Nephron (organoid): ENCODE measurements at regions not wholly inside any gene's neighbourhood (a gene's known extent, or its start where the extent isn't known, plus 50 kb on each side); places are given as distances from the start of the nearest gene placed in this dataset.

Source experiments
- H3K27ac Mint-ChIP-seq, 3 experiments: 2 replicates each; pipeline ENCODE4 v1.8.0; 2020; ENCODE audit warnings: mixed read lengths in 3 of 3, mild to moderate bottlenecking in 2 of 3, moderate library complexity in 1 of 3
- H3K27me3 Mint-ChIP-seq: 2 replicates; pipeline ENCODE4 v1.8.0; 2021; ENCODE audit warnings: low read depth, mild to moderate bottlenecking, moderate library complexity, mixed read lengths
- H3K36me3 Mint-ChIP-seq: 2 replicates; pipeline ENCODE4 v1.8.0; 2020; ENCODE audit warnings: low read depth, mixed read lengths
- H3K4me1 Mint-ChIP-seq: 2 replicates; pipeline ENCODE4 v1.8.0; 2020; ENCODE audit warnings: mixed read lengths
- H3K4me3 Mint-ChIP-seq, 3 experiments: 2 replicates each; pipeline ENCODE4 v1.8.0; 2020; ENCODE audit warnings: mild to moderate bottlenecking in 3 of 3, mixed read lengths in 3 of 3, moderate library complexity in 2 of 3
- H3K9me3 Mint-ChIP-seq: 2 replicates; pipeline ENCODE4 v1.8.0; 2020; ENCODE audit warnings: mixed read lengths
- CTCF ChIP-seq, 3 experiments: fragments of 200-600 bp; sonication (generic); IDR thresholded peaks; one replicate each; pipeline ENCODE4 v1.5.0; 2021; ENCODE audit warnings: antibody characterized with exemption in 3 of 3; ENCODE audit not compliant: unreplicated experiment in 3 of 3

- Mint-ChIP-seq H3K36me3 (no peaks in the 10 kb centered on the region), H3K9me3 (peaks cover 15% of the 10 kb centered on the region)
- TF ChIP-seq CTCF (IDR thresholded peaks at IDR 0.05; ENCODE audit: unreplicated experiment in 3 of 3) = no peak
Observed at GRCh38 chr11:69393178-69393832, 88.2 kb upstream of the LINC01488 start.

GRCh38 chr11:69393865-69394233 is 87.6 kb upstream of the LINC01488 start:
- peaks cover 13% of the 10 kb centered on the region for H3K4me1 Mint-ChIP-seq

More at GRCh38 chr11:69393178-69393832, 88.2 kb upstream of the LINC01488 start:
- H3K27me3 Mint-ChIP-seq = peaks cover 18% of the 10 kb centered on the region
- peak overlapping the region in 1 of 3 experiments; percentile 3 for H3K27ac Mint-ChIP-seq
- no peak overlapping the region for H3K4me3 Mint-ChIP-seq
- H3K4me1 Mint-ChIP-seq = peaks cover 13% of the 10 kb centered on the region

GRCh38 chr11:69394234-69394868 is 87.1 kb upstream of the LINC01488 start:
- Mint-ChIP-seq H3K4me3 (no peak overlapping the region), H3K36me3 (no peaks in the 10 kb centered on the region), H3K27me3 (peaks cover 22% of the 10 kb centered on the region), H3K27ac (no peak overlapping the region), H3K9me3 (peaks cover 6% of the 10 kb centered on the region), H3K4me1 (peaks cover 17% of the 10 kb centered on the region)
- no peak for TF ChIP-seq CTCF (IDR thresholded peaks at IDR 0.05; ENCODE audit: unreplicated experiment in 3 of 3)

More at GRCh38 chr11:69393865-69394233, 87.6 kb upstream of the LINC01488 start:
- H3K27ac Mint-ChIP-seq = no peak overlapping the region
- no peak for TF ChIP-seq CTCF (IDR thresholded peaks at IDR 0.05; ENCODE audit: unreplicated experiment in 3 of 3)
- no peaks in the 10 kb centered on the region for H3K36me3 Mint-ChIP-seq
- H3K9me3 Mint-ChIP-seq = peaks cover 10% of the 10 kb centered on the region
- no peak overlapping the region for H3K4me3 Mint-ChIP-seq
- H3K27me3 Mint-ChIP-seq = peaks cover 18% of the 10 kb centered on the region

- H3K9me3 Mint-ChIP-seq = peaks cover 4% of the 10 kb centered on the region
- H3K27me3 Mint-ChIP-seq = peaks cover 25% of the 10 kb centered on the region
- H3K4me3 Mint-ChIP-seq = no peak overlapping the region
- H3K36me3 Mint-ChIP-seq = no peaks in the 10 kb centered on the region
- no peak for TF ChIP-seq CTCF (IDR thresholded peaks at IDR 0.05; ENCODE audit: unreplicated experiment in 3 of 3)
- H3K4me1 Mint-ChIP-seq = peaks cover 21% of the 10 kb centered on the region
- H3K27ac Mint-ChIP-seq = no peak overlapping the region
Observed at GRCh38 chr11:69394869-69395246, 86.6 kb upstream of the LINC01488 start.

- Mint-ChIP-seq H3K27me3 (peaks cover 25% of the 10 kb centered on the region), H3K4me1 (peaks cover 21% of the 10 kb centered on the region), H3K36me3 (no peaks in the 10 kb centered on the region), H3K27ac (no peak overlapping the region), H3K9me3 (peaks cover under 1% of the 10 kb centered on the region), H3K4me3 (no peak overlapping the region)
- TF ChIP-seq CTCF (IDR thresholded peaks at IDR 0.05; ENCODE audit: unreplicated experiment in 3 of 3) = no peak
Observed at GRCh38 chr11:69395287-69395686, 86.2 kb upstream of the LINC01488 start.
